ENCODE measurements at regions not wholly inside any gene's neighbourhood (a gene's known extent, or its start where the extent isn't known, plus 50 kb on each side); places are given as distances from the start of the nearest gene placed in this dataset.
A peak's percentile ranks its signal among the peaks of the same experiment; 100 is the strongest.
"Not testable (repeated sequence)": the region's sequence is repeated elsewhere in the genome, so short reads cannot be mapped to it uniquely, and the experiment has no call there.

DNA sequence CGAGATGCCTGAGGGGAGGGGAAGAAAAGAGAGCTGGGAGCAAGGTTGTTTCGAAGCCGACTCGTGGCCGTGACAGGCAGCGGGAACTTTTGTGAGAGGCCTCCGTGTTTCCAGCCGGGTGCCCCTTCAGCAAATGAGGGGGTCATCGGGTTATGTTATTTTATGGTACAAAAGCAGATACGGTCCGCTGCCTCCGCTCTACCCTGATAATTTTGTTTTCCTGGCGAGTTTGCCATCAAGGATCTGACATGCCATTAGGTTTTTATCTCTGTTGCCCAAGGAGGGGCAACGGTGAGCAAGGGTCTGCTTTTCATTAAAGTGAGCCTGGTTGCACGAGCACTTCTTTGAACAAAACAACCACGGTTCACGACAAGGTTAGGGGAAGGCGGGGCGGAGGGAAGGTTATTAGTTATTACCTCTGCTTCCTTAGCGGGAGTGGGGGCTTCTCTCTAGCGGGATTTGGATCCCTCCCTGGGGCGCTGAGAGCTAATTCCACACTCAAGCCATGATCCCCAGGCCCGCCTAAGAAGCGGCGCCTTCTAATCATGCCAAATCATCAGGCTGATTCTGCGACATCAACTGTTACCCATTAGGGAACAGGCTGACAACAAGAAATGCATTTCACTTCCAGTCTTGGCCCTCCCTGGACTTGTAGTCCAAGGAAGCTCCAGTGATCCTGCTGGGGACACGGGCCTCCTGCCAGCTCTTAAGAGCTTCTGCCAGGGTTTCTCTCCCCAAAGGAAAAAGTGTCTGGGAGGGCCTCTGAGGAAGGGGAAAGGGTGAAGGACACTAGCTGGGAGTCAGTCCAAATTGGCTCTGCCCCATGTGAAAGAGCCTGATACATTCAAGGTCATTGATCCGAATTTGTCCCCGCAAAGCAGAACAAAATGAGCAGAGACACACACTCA, 617.7 kb downstream of the MID1IP1 start:
- DNase-seq: no peak

DNA sequence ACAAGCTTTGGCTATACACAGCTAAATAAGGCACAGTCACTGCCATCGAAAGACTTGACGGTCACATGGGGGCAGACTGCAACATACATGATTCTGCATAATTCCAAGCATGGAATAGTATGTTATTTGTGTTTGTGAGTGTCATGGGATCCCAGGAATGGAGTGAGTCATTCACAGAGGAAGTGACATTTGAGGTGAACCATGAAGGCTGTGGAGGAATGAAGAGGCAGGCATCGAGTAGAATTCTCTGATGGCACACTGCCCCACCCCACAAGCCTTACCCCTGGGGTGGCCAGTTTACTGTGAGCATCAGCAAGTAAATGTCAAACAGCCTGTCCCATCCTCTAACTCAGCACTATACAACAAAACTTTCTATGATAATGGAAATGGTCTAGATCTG, 619.7 kb downstream of the MID1IP1 start:
- DNase-seq: no peak

DNA sequence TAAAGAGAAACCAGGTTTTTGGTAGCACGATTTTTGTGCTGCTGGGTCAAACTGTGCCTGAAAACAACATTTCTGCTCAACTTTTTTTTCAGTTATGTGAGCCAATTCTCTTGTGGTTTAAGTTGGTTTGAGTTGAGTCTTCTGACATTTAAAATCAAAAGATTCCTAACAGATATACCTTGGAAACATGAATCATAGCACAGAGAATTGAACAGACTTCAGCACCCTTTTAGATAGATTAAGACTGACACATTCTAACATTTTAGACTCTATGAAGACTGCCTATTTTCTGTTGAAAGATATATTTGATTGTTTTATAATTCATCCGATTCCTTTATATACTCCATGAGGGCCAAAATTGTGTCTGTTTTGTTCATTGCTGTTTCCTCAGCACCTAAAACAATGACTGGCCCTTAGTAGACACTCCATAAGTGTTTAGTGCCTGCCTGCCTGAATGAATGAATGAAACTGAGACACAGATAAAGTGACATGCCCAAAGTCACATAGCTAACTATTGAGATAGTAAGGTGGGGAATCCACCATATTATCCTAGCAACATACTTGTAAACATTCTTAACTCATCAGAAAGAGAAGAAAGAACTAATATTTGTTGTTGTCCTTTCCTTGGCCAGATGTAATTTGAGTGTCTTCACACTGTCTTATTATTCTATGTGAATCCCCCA, 624.0 kb downstream of the MID1IP1 start:
- DNase-seq: no peak

DNA sequence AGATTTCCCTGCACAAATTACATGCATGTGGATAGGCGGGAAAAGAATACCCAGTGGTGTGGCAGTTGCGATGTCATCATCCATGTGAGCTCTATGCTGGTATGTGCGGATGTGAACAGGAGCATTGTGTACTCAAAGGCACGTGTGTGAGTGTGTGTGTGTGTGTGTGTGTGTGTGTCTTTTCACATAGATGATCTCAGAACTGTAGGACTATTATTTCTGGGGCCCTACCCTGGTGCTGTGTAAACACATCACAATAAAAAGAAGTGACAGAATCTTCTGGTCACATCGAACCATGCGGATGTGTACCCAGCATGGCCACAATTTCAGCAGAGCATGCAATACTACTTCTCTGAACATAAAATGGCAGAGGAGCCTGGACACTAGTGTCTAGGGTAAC, 624.8 kb downstream of the MID1IP1 start:
- no peak for DNase-seq

DNA sequence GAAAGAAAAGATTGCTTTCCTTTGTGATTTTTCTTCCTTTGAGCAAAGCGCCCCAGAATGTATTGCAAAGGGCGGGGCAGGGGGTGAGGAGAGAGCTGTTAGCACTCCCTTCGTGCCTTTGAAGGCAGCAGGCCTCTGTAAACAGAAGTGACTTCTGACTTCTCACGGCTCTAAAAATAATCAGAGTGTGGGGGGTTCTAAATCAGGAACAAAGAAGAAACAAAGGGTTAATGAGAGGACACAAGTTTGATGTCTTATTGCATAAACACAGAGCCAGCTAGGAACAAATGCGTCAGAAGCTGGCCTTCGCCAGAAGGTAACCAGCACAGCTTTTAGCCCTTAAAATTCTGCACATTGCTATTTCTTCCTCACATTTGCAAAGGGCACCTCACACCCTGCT, 626.2 kb downstream of the MID1IP1 start:
- DNase-seq: peak; percentile 0

DNA sequence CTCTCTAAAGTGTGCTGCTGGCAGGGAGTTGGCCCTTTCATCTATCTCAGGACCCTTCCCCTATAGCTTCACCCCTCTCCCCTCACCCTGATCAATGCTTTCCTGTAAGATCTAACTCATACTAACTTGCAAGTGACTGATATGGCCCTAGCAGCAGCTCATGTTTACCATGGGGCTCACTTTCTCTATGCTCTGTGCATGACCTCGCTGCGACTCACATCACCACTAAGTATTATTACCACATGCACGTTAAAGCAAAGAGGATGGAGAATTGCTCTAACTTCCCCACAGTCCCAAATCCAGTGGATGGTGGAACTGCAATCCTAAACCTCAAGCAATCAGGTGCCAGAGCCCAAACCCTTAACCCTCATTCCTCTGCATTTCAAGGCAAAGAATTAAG, 626.6 kb downstream of the MID1IP1 start:
- DNase-seq: no peak

DNA sequence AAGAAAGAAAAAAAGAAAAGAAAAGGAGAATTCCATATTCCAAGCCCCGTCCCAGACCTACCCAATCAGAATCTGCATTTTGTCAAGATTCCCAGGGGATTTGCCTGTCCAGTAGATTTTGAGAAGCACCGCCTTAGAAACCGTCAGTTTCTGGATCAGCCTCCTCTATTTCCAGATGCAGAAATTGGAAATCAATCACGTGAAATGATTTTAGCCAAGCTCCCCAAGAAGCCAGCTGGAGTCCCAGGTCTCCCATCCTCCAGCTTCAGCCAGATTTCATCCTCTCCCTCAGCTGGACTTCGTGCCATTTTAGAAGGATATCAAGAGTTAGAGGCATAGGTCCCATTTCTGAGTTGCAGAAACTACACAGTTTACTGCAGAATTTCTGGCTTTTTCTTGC, 629.3 kb downstream of the MID1IP1 start:
- DNase-seq: no peak

DNA sequence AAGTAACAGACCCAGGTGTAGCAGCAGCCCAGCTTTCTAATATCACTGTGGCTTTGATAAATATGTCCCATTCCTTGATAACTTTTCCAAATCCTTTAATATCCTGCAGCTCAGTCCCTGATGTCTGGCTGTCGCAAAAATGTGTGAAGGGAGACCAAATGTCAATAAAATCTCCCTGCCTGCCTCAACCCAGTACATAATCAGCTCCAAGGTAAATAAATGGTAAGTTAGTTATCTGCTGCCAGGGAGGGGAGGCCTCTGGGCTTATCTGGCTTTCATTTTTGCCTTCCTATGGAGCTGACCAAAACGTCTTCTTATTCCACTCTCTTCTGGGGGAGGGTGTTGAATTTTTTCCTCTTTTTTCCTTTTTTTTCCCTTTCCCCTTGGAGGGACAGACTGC, 630.6 kb downstream of the MID1IP1 start:
- DNase-seq: no peak

DNA sequence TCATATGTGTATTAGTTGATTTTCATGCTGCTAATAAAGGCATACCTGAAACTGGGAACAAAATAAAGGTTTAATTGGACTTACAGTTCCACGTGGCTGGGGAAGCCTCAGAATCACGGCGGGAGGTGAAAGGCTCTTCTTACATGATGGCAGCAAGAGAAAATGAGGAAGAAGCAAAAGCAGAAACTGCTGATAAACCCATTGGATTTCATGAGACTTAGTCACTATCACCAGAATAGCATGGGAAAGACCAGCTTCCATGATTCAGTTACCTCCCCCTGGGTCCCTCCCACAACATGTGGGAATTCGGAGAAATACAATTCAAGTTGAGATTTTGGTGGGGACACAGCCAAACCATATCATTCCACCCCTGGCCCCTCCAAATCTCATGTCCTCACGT, 633.4 kb downstream of the MID1IP1 start:
- DNase-seq: not testable (repeated sequence)

DNA sequence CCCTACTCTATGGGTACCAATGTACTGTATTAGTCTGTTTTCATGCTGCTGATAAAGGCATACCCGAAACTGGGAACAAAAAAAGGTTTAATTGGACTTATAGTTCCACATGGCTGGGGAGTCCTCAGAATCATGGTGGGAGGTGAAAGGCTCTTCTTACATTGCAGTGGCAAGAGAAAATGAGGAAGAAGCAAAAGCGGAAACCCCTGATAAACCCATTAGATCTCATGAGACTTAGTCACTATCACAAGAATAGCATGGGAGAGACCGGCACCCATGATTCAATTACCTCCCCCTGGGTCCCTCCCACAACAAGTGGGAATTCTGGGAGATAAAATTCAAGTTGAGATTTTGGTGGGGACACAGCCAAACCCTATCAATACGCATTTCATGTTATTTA, 635.3 kb downstream of the MID1IP1 start:
- DNase-seq: not testable (repeated sequence)

DNA sequence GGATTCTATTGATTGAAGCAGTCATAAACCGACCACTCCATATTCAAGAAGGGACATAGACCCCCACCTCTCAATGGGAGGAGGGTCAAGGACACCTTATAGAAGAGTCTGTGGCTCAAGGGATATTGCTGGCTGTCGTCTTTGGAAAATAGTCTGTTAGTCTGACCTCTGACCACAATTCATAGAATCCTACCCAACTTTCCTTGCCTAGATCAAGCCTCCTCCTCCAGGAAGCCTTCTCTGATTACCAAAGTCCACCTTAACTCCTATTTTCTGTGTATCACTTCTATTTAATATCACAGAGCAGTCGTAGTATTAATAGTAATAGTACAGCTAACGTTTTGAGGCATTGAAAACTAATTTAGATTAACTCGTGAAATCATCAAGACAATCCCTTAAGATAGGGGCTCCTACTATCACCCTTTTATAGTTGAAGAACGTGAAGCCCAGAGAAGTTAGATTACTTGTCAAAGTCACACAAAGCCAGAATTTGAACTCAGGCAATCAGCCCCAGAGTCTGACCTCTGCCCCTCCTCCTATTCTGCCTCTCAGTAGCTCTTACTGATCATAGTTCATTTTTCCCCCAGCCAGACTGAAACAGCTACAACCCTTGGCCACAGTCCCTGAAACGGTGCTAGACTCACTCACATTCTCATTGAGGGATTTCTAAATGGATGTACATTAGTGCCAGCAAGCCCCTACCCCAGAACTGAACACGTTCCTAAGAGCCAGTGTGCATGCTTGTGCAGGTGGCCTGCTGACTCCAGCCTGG, 636.6 kb downstream of the MID1IP1 start:
- DNase-seq: no peak

DNA sequence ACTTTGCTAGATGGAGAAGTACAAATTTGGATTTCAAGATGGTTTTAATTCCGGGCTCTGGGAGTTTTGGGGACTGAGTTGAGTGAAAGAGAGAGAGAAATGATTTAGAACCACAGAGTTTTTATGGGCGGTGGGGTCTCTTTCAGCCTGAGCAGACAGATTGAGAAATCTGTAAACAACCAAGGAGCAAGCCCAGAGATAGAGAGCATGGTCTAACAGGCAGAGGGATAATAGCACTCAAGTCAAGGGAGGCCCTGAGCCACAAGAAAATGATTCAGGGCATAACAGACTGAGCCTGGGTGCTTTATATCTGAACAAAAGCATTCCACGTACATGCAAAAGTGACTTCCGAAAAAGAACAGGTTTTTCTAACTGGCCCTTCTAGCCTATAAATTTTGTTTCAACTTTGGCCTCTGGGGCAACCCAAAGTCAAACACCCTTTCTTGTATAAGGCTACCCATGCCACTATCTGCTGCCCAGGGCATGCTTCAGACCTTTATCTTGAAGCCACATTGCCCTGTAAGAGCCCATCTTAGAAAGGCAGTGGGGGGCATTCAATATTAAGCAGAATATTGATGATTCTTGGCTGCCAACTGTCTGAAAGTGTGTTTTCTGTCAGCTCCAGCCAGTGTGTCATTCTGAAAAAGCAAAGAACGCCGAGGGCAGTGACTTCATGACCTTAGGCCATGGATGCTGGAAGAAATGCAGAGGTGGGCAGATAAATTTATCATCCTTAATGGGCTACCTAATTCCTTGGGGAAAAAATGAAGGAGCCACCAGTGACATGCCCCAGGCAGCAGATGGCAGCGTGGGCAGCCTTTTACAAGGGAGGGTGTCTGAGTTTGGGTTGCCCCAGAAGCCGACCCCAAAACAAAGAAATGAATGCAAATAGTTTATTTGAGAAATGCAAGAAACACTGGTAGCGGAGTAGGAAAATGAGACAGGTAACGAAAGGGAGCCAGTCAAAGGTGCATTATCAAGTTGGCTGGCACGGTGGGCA, 637.6 kb downstream of the MID1IP1 start:
- no peak for DNase-seq

DNA sequence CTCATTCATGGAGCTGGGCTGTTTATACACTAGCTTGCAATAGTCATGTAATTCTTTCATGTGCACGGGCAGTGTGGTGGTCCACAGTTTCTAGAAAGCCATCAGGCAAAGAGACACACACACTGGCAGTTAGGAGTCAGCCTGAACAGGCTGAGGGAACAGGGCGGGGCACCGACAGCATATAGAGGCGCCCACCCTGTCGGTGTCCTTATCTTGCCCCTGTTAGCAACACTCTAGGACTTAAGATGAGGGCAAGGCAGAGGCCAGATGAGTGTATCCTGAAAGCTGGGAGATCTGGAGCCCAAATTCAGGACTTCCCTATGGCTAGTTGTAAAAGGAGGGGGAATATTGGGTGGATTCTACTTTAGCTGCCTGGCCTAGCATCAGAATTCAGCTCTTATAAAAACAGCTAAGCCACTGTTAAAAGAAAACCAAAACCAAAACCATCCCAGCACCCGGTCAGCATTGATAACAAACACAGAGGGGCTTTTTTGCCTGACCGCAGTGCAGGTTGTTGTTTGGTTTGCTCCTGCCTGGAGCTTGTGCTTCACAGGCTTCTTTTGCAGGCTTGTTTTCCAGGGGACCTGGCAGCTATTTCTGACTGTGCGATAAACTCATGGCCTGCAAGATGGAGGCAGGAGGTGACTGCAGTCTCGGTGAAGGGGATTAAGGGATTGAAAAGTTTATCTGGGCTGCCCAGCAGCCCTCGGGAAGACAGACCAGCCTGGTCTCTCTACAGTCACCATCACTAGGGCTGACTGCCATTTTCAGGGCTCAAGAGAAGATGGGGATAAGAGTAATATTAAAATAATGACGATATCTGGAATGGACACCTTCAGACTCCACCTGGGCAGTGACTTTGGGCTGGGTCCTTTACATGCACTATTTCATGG, 638.9 kb downstream of the MID1IP1 start:
- DNase-seq: no peak

DNA sequence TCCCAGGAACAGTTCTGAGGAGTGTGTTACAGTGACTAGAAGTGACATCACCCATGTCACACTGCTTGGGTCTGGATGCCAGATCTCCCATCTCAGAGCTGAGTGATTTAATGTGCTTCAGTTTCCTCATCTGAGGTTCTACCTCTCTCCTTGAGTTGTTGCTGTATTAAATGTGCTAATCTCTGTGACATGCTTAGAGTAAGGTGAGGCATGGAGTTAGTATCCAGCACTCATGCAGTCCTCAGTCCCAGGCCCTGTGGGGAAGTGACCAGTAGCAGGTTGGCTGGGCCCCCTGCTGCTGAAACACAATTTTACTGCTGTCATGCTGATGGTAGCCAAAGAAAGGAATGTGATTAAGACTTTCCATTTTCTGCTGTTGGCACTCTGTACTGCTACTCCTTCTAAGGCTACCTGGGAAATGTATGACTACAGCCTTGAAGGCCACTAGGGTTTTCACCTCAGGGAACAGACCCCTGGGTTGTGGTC, 639.6 kb downstream of the MID1IP1 start:
- no peak for DNase-seq

DNA sequence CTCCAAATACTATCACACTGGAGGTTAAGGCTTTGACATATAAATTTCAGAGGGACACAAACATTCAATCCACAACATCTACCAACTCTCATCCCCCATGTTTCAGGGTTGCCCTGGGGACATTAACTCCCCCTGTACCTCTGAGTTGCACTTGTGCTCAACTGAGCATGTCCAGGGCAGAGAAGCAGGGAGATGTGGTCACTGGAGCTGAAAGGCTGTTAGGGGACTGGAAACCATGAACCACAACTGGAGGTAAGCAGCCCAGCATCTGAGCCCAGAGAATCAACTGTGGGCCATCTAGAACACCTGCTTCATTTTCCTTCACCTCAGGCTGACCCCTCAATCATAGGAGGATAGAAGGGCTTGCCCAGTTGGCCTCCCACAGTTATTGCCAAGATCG, 641.1 kb downstream of the MID1IP1 start:
- DNase-seq: no peak

DNA sequence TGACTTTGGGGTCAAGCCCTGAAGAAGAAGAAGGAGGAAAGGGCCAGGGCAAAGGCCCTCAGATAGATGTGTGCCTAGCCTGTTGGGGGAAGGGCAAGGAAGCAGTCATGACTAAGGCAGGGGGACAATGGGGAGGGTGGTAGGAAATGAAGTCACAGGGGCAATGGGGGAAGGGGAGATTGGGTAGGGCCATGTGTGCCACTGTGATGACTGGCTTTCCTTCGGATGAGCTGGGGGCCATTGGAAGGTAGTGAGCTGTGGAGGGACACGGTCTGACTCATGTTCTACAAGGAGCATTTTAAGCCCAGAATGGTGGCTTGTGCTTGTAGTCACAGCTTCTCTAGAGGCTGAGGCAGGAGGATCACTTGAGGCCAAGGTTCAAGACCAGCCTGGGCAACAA, 642.0 kb downstream of the MID1IP1 start:
- DNase-seq: no peak

DNA sequence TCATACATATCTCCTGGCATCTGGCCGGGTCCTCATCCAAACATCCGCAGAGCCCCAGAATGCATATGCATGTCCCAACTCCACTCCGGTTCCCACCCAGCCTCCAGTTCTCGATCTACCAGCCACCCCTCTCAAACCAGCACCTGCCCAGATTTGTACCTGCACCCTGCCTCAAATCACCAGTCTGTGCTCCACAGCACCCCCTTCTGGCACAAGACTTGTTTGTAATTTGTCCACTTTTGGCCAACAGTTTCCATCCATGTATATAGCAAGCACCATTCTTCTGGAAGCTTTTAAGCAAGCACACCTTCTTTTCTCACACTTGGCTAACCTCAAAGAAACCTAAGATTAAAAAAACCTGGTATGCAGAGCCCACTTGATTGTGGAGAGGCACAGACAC, 644.1 kb downstream of the MID1IP1 start:
- no peak for DNase-seq

DNA sequence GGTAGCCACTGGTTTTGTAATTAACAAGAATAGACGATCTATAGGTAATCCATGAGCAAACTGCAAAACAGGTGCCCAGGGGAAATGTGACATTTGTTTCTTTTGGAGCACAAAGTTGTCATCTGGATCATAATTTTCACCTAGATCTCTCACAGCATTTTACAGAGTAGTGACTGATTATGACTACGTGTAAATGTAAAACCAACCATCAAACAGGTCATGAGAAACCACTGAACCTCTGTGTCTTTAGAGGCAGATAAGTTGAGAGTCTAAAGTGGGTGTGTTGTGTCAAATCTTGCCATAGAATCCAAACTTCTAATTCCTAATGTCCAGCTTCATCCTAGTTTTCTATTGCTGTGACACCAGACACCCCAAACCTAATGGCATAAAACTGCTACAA, 648.1 kb downstream of the MID1IP1 start:
- no peak for DNase-seq

DNA sequence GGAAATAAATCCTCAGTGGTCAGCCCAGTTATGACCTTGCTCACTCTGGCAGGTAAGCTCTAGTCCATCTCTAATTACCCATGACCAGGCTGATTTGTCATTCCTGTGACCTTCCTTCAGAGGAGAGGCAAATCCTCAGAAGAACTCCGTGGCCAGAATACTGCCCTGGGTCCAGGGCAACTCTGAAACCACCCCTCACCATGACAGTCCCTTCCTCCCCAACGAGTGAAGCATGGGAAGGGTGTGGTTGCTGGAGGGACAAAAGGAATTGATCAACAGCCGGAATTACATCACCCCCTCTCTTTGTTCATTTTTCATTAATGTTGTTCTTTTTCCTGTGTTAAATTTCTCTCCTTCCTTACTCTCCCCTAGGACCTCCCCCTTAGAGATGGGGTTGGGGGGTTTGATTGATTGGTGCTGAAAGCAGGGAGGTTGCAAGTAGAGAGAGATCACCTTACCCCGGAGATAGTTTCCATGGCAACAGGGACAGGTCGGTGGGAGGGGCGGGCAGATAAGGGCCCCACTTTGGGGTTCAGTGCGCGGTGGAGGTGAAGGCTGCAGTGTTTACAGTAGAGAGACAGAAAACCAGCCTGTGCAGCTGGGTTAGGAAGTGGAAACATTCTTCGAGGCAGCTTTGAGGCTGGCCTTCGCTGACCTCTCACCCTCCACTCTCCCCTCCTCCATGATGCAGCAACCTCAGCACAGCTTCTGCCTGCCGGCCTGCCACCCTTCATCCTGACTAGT, 647.4 kb downstream of the BCOR start:
- peak; percentile 0 for DNase-seq

DNA sequence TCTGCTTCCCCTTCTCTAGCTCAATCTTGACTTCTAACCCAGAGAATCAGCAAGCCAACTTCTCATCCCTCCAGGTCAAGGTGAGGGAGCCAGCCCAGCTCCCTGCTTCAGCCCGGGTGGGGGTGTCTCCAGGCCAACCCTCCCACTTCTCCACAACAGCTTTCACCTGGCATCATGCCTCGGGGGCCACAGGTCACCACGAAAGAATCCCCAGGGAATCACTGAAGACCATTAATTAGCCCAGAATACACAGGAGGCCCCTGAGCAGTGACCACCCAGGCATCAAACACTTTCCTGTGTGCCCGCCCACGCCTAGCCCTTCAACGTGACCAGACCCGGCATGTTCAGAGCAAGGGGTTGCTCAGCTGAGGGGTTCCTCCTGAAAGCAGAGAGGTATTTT, 646.7 kb downstream of the BCOR start:
- DNase-seq: no peak

Data from effector CD8-positive, alpha-beta T cell (primary cell).